ENCODE measurements at regions not wholly inside any gene's neighbourhood (a gene's known extent, or its start where the extent isn't known, plus 50 kb on each side); places are given as distances from the start of the nearest gene placed in this dataset.

- no peak for TF ChIP-seq CTCF (IDR thresholded peaks at IDR 0.05; ENCODE audit: low read depth, low read length, missing control alignments)
- no peak for DNase-seq (ENCODE audit: extremely low read depth, low read depth)
- no peak overlapping the region for H3K4me3 ChIP-seq (replicated peaks; ENCODE audit: low read depth, low read length)
These were observed 551.9 kb upstream of the LUZP2 start for GRCh38 chr11:23944923-23945322.

GRCh38 chr11:23947883-23948282 is 549.0 kb upstream of the LUZP2 start:
- H3K4me3 ChIP-seq (replicated peaks; ENCODE audit: low read depth, low read length) = no peak overlapping the region
- no peak for TF ChIP-seq CTCF (IDR thresholded peaks at IDR 0.05; ENCODE audit: low read depth, low read length, missing control alignments)
- DNase-seq (ENCODE audit: extremely low read depth, low read depth) = no peak

GRCh38 chr11:23948851-23949250 is 548.0 kb upstream of the LUZP2 start:
- no peak for DNase-seq (ENCODE audit: extremely low read depth, low read depth)
- H3K4me3 ChIP-seq (replicated peaks; ENCODE audit: low read depth, low read length) = no peak overlapping the region
- no peak for TF ChIP-seq CTCF (IDR thresholded peaks at IDR 0.05; ENCODE audit: low read depth, low read length, missing control alignments)

- H3K4me3 ChIP-seq (replicated peaks; ENCODE audit: low read depth, low read length) = no peak overlapping the region
- DNase-seq (ENCODE audit: extremely low read depth, low read depth) = no peak
- no peak for TF ChIP-seq CTCF (IDR thresholded peaks at IDR 0.05; ENCODE audit: low read depth, low read length, missing control alignments)
These were observed 542.7 kb upstream of the LUZP2 start for GRCh38 chr11:23953951-23954710.

GRCh38 chr11:23954730-23955129 is 542.1 kb upstream of the LUZP2 start:
- TF ChIP-seq CTCF (IDR thresholded peaks at IDR 0.05; ENCODE audit: low read depth, low read length, missing control alignments) = no peak
- H3K4me3 ChIP-seq (replicated peaks; ENCODE audit: low read depth, low read length) = no peak overlapping the region
- no peak for DNase-seq (ENCODE audit: extremely low read depth, low read depth)

GRCh38 chr11:23956586-23956985 is 540.3 kb upstream of the LUZP2 start:
- no peak for DNase-seq (ENCODE audit: extremely low read depth, low read depth)
- TF ChIP-seq CTCF (IDR thresholded peaks at IDR 0.05; ENCODE audit: low read depth, low read length, missing control alignments) = no peak
- no peak overlapping the region for H3K4me3 ChIP-seq (replicated peaks; ENCODE audit: low read depth, low read length)

- no peak for TF ChIP-seq CTCF (IDR thresholded peaks at IDR 0.05; ENCODE audit: low read depth, low read length, missing control alignments)
- no peak for DNase-seq (ENCODE audit: extremely low read depth, low read depth)
- H3K4me3 ChIP-seq (replicated peaks; ENCODE audit: low read depth, low read length) = no peak overlapping the region
These were observed 539.5 kb upstream of the LUZP2 start for GRCh38 chr11:23957314-23957713.

All from HFF-Myc (cell line).